Esophagus muscularis mucosa (tissue), 4 donors: ENCODE measurements at regions not wholly inside any gene's neighbourhood (a gene's known extent, or its start where the extent isn't known, plus 50 kb on each side); places are given as distances from the start of the nearest gene placed in this dataset.

Experiments
- EP300 ChIP-seq: sonication (generic); formaldehyde crosslinking; IDR thresholded peaks from one replicate; pipeline ENCODE4 v1.6.1; 2017; ENCODE audit warnings: antibody characterized with exemption
- POLR2A ChIP-seq: fragments of 450-650 bp; IDR thresholded peaks from one replicate; pipeline ENCODE4 v1.6.1; 2017; ENCODE audit warnings: antibody characterized with exemption, moderate library complexity, mild to moderate bottlenecking, low read depth
- POLR2AphosphoS5 ChIP-seq, 2 donors: sonication (generic); formaldehyde crosslinking; IDR thresholded peaks; one replicate each; pipeline ENCODE4 v1.6.1; 2017; ENCODE audit warnings: antibody characterized with exemption in 2 of 2
- TF ChIP-seq, protein P1 (sequence below), 3 experiments: fragments of 200-600 bp in 2 of 3; fragments of 450-650 bp in 1 of 3; sonication (generic) in 2 of 3; IDR thresholded peaks; one replicate each; pipeline ENCODE4 v1.5.1; 2017 to 2019; ENCODE audit warnings: antibody characterized with exemption in 3 of 3, mild to moderate bottlenecking in 2 of 3, moderate library complexity in 1 of 3

DNA sequence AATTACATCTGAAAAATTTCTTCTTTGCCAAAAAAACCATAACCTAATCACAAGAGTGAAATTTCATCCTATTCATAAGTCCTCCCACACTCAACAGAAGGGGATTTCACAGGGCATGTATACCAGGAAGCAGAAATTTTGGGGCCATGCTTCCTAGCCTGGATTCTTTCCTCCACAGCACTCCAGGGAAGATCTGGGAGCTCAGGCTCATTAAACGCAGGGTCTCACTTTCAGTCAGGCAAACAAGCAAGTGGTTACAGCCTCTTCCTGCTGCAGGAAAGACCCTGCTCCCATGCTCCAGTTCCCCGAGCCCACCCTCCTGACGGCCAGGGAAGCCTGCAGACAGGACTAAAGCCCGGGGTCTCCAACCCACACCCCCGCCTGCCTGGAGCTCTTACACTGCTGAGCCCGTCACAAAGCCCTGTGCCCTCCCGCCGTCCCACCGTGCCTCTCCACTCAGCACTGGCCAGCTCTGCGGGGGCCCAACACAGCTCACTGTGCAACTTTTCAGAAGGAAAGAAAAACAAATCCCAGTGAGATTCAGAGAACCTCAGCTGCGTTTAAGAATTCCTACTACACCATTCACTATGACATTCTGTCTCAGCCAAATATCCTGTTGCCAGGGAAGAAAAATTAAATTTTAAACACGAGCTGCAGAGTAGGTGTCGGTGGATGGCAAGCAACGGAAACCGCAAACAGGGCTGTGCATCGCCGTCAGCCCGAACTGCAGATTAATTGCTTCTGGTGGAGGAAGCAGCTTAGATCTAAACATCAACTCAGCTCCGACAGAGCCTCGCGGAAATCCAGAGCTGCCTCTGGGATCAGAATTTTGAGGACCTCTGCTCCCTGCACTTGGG lies 106.7 kb upstream of the SFSWAP start:
- TF ChIP-seq, protein P1, sequence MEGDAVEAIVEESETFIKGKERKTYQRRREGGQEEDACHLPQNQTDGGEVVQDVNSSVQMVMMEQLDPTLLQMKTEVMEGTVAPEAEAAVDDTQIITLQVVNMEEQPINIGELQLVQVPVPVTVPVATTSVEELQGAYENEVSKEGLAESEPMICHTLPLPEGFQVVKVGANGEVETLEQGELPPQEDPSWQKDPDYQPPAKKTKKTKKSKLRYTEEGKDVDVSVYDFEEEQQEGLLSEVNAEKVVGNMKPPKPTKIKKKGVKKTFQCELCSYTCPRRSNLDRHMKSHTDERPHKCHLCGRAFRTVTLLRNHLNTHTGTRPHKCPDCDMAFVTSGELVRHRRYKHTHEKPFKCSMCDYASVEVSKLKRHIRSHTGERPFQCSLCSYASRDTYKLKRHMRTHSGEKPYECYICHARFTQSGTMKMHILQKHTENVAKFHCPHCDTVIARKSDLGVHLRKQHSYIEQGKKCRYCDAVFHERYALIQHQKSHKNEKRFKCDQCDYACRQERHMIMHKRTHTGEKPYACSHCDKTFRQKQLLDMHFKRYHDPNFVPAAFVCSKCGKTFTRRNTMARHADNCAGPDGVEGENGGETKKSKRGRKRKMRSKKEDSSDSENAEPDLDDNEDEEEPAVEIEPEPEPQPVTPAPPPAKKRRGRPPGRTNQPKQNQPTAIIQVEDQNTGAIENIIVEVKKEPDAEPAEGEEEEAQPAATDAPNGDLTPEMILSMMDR (IDR thresholded peaks at IDR 0.05), result no peak
- no peak for TF ChIP-seq POLR2AphosphoS5 (IDR thresholded peaks at IDR 0.05)
- no peak for TF ChIP-seq POLR2A
- no peak for TF ChIP-seq EP300
